Ascending aorta (tissue), 2 donors: ENCODE measurements at regions not wholly inside any gene's neighbourhood (a gene's known extent, or its start where the extent isn't known, plus 50 kb on each side); places are given as distances from the start of the nearest gene placed in this dataset.
"Not testable (repeated sequence)": the region's sequence is repeated elsewhere in the genome, so short reads cannot be mapped to it uniquely, and the experiment has no call there.

Experiments used
- DNase-seq, 2 donors: peaks; one replicate each; pipeline ENCODE4 v3.0.0-alpha.2; 2019; ENCODE audit warnings: low spot score in 2 of 2
- H3K27ac ChIP-seq, 2 donors: fragments of 200-600 bp; sonication (generic); one replicate each; pipeline ENCODE4 v1.5.1; 2016 to 2017; ENCODE audit warnings: mild to moderate bottlenecking in 1 of 2
- H3K27me3 ChIP-seq: fragments of 200-600 bp; sonication (generic); one replicate; pipeline ENCODE4 v1.5.1; 2017
- H3K36me3 ChIP-seq, 2 donors: fragments of 200-600 bp; sonication (generic); one replicate each; pipeline ENCODE4 v1.5.1; 2016
- H3K4me1 ChIP-seq, 2 donors: fragments of 200-600 bp; sonication (generic); one replicate each; pipeline ENCODE4 v1.5.1; 2016 to 2017; ENCODE audit warnings: mild to moderate bottlenecking in 1 of 2
- H3K4me3 ChIP-seq, 2 donors: fragments of 200-600 bp; sonication (generic); one replicate each; pipeline ENCODE4 v1.5.1; 2016 to 2017; ENCODE audit warnings: mild to moderate bottlenecking in 1 of 2
- H3K9me3 ChIP-seq, 2 donors: fragments of 200-600 bp; sonication (generic); one replicate each; pipeline ENCODE4 v1.5.1; 2016
- intact Hi-C: fragments of 100-400 bp; cut with DNase I; formaldehyde crosslinking; loops from one replicate; pipeline ENCODE4 v1.15.1; 2023
- TF ChIP-seq, protein P1 (sequence below), 3 experiments: fragments of 200-600 bp in 2 of 3; fragments of 450-650 bp in 1 of 3; sonication (generic) in 2 of 3; IDR thresholded peaks; one replicate each; pipeline ENCODE4 v1.5.1; 2016 to 2019; ENCODE audit warnings: antibody characterized with exemption in 3 of 3, mild to moderate bottlenecking in 1 of 3, moderate library complexity in 1 of 3

DNA sequence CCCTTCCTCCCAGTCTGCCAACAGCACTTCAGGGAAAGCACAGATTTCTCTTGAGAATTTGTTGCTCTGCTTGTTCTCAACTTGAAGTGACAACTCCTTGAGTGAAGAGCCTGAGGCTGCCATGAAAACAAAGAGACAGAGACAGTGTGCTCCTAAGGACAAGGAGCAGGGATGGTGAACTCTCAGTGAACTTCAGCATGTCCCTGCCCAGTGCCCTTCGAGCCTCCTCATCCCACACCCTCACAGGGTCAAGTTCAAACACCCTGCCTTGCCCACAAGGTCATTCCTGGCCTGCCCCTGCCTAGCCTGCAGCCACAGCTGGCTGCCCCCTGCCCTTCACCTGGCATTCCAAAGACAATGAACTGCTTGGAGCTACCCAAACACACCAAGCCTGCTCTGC, 343.5 kb upstream of the KLHL29 start:
- intact Hi-C loops, result loop anchor here (2.0 kb wide), 1 partner anchor 95 kb away; no protein-coding TSS in a partner anchor
- no peak for DNase-seq
- H3K4me3 ChIP-seq, result no peak overlapping the region
- peaks cover 12 to 30% of the 10 kb centered on the region in 2 donors for H3K4me1 ChIP-seq
- H3K36me3 ChIP-seq, result no peaks in the 10 kb centered on the region
- H3K27me3 ChIP-seq, result no peaks in the 10 kb centered on the region
- H3K9me3 ChIP-seq, result no peaks in the 10 kb centered on the region
- TF ChIP-seq, protein P1, sequence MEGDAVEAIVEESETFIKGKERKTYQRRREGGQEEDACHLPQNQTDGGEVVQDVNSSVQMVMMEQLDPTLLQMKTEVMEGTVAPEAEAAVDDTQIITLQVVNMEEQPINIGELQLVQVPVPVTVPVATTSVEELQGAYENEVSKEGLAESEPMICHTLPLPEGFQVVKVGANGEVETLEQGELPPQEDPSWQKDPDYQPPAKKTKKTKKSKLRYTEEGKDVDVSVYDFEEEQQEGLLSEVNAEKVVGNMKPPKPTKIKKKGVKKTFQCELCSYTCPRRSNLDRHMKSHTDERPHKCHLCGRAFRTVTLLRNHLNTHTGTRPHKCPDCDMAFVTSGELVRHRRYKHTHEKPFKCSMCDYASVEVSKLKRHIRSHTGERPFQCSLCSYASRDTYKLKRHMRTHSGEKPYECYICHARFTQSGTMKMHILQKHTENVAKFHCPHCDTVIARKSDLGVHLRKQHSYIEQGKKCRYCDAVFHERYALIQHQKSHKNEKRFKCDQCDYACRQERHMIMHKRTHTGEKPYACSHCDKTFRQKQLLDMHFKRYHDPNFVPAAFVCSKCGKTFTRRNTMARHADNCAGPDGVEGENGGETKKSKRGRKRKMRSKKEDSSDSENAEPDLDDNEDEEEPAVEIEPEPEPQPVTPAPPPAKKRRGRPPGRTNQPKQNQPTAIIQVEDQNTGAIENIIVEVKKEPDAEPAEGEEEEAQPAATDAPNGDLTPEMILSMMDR (IDR thresholded peaks at IDR 0.05), result no peak
- peak overlapping the region; percentile 14 to 66 for H3K27ac ChIP-seq

DNA sequence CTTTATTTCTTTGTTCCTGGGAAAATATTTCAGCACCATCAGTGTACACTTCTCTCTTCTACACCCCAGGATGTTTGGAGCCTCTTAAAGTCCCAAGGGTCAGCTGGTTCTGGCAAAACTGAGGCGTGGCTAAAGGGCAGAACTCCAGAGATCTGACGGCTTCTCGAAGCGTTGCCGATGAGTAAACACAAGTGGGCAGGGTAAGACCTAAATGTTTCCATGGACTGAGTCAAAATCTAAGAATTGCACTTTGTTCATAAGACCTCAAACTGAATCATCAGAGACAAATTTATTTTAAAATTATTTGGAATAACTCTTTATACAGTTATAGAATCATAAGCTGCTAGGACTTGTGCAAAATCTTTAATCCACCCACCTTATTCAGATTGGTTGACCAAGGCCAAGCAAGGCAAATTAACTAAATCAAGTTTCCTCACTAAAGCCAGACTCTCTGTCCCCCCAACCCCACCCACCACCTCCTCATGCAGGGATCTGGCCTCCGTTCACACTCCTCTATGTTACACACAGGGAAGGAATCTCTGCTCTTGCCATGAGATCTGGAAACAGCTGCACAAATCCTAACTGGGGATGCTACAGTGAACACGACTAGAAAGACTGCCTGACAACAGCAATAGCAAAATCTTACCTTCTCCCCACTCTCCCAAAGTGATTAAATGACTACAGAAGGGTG, 342.6 kb upstream of the KLHL29 start:
- Histone ChIP-seq H3K9me3 (no peaks in the 10 kb centered on the region), H3K27ac (peak overlapping the region; percentile 14 to 66), H3K4me3 (no peak overlapping the region), H3K36me3 (no peaks in the 10 kb centered on the region), H3K27me3 (no peaks in the 10 kb centered on the region), H3K4me1 (peaks cover 12 to 30% of the 10 kb centered on the region in 2 donors)
- intact Hi-C loops, result no loop called here
- TF ChIP-seq, protein P1 (IDR thresholded peaks at IDR 0.05), result peak in 1 of 3 experiments; percentile 12
- peak in 1 of 2 donors; percentile 83 for DNase-seq

DNA sequence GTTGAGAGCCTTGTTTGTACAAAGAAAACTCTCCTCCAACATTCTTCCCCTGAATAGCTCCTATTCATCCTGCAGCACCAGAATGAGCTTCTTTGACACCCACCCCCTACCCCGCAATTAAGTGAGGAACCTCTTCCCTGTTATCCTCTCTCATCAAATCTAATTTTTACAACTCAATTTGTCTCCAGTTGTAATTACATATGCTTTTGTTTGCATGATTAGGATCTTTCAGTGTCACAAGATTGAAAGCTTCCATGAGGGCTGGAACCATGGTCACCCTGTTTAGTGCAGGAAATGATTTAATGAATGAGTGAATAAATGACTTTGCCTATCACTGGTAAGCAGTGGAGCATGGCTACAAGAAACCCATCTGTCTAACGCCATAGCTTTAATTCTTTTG, 334.6 kb upstream of the KLHL29 start:
- Histone ChIP-seq H3K4me1 (no peaks in the 10 kb centered on the region), H3K36me3 (no peaks in the 10 kb centered on the region), H3K27ac (no peak overlapping the region), H3K9me3 (no peaks in the 10 kb centered on the region), H3K4me3 (no peak overlapping the region), H3K27me3 (no peaks in the 10 kb centered on the region)
- intact Hi-C loops, result no loop called here
- DNase-seq, result no peak
- TF ChIP-seq, protein P1 (IDR thresholded peaks at IDR 0.05), result no peak

DNA sequence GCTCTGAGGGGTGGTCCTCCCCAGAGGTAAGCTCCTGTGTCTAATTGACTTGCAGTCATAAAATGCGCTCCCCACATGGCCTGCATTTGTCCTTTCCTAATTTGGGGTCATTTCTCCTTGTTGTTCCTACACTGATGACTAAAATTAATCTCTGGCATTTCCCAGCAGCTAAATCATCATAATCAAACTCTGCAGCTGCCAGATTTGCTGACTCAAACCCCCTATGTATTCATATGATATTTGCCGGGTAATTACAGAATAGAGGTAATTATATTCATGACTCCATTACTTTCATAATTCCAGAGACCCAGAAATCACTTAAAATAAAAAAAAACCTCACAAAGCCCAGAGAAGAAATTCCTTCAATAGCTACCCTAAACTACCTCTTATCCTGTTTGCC, 331.4 kb upstream of the KLHL29 start:
- intact Hi-C loops, result no loop called here
- TF ChIP-seq, protein P1 (IDR thresholded peaks at IDR 0.05), result no peak
- no peak overlapping the region for H3K4me3 ChIP-seq

DNA sequence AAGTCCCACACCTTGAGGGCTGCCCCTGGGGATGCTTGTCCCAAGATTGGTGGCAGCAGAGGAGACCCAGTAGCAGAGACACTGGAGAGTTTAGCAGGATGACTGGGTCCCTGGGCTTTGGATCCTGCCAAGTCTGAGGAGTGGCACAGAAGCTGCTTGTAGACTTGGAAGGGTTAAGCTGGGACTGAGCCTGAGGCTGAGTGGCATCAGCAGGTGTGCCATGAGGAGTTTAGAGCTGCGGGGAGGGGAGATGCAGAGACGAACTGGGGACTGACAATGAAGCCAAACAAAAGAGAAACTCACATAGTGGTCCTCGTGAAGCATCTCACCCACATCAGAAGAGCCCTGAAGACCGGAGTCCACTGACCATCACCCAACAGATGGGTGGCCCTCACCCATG, 329.7 kb upstream of the KLHL29 start:
- no peaks in the 10 kb centered on the region for H3K36me3 ChIP-seq
- intact Hi-C loops, result no loop called here
- H3K9me3 ChIP-seq, result no peaks in the 10 kb centered on the region
- no peaks in the 10 kb centered on the region for H3K27me3 ChIP-seq
- TF ChIP-seq, protein P1 (IDR thresholded peaks at IDR 0.05), result no peak
- DNase-seq, result no peak
- no peak overlapping the region for H3K27ac ChIP-seq
- no peaks in the 10 kb centered on the region for H3K4me1 ChIP-seq
- H3K4me3 ChIP-seq, result no peak overlapping the region

More for the DNA sequence above, 331.4 kb upstream of the KLHL29 start:
- Histone ChIP-seq H3K27ac (no peak overlapping the region), H3K27me3 (no peaks in the 10 kb centered on the region), H3K9me3 (no peaks in the 10 kb centered on the region), H3K4me1 (no peaks in the 10 kb centered on the region), H3K36me3 (no peaks in the 10 kb centered on the region)
- DNase-seq, result no peak

DNA sequence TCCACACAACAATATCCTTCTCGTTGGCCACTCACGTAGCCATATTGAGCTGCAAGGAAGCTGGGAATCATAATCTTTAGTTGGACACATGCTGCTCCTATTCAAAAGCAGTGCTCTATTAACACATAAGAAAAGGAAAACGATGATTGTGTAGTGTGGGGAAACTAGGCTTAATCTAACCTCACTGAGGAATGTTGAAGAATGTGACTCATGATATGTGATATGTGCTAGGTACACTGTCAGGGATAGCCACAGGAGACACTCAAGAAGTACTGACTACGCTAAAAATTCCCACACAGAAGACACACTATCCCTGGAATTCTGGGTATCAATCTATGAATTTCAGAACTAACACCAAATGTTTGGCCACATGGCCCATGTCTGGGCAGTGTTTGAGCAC, 328.1 kb upstream of the KLHL29 start:
- H3K4me1 ChIP-seq, H3K4me3 ChIP-seq, H3K27me3 ChIP-seq, H3K27ac ChIP-seq, intact Hi-C loops, H3K9me3 ChIP-seq, DNase-seq, H3K36me3 ChIP-seq: not testable (repeated sequence)
